NCI-H524 treated with DMSO at 0.1 percent for 48 hours (cell line): ENCODE measurements at regions not wholly inside any gene's neighbourhood (a gene's known extent, or its start where the extent isn't known, plus 50 kb on each side); places are given as distances from the start of the nearest gene placed in this dataset.
"Not testable (repeated sequence)": the region's sequence is repeated elsewhere in the genome, so short reads cannot be mapped to it uniquely, and the experiment has no call there.

ENCODE experiments used
- DNase-seq: peaks from one replicate; lab custom pipeline; 2025; lab: John Stamatoyannopoulos, UW

- DNase-seq: no peak
Measured at GRCh38 chr11:38011496-38011895, 1413.5 kb upstream of the RAG2 start.

DNA sequence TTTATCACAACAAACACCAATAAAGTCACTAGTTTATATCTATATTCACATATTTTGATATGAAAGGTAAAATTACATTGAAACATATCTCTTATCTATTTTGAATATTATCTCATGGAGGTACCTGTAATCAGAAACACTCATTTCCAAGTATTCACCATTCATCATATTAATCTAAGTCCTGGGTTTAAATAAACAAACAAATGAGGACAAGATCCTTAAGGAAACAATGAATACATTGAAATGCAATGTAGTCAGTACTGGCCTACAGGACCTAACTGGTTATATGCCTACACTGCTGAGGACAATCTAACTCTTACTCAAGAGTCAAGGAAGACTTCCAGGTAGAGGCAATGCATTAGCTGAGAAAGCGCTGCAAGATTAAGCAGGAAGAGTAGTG lies 1411.9 kb upstream of the RAG2 start:
- no peak for DNase-seq

DNA sequence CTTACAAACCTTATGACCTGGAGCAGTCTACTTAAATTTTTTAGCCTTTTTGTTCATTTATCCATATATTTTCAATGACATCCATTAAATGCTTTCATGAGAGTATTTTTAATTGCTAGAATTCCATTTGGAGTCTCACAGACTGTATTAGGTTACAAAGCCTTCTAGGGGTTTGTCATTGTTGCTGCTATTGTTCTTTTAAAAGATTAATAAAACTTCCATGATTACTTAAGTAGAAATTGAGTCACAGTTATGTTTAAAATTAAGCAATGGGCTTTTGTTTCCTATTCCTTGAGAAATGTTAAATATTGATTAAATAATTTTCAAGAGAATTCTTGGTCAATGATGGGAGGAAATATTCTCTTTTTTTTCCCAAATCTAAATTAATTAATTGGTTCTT lies 1408.4 kb upstream of the RAG2 start:
- DNase-seq: no peak

GRCh38 chr11:38005597-38005996 lies 1407.6 kb upstream of the RAG2 start:
- DNase-seq: no peak

GRCh38 chr11:37999171-37999570 lies 1401.1 kb upstream of the RAG2 start:
- DNase-seq: no peak

DNA sequence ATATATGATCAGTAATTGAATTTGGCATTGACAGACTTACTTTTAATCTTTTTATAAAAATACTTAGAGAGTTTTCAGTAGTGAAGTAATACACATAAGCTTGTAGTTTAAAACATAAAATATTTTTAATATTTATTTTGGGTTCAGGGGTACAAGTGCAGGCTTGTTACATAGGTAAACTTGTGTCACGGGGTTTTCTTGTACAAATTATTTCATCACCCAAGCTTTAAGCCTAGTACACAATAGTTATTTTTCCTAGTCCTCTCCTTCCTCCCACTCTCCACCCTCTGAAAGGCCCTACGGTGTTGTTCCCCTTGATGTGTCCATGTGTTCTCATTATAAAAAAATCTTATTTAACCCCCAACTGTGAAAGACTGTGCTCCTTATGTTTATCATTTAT lies 1397.8 kb upstream of the RAG2 start:
- no peak for DNase-seq

DNA sequence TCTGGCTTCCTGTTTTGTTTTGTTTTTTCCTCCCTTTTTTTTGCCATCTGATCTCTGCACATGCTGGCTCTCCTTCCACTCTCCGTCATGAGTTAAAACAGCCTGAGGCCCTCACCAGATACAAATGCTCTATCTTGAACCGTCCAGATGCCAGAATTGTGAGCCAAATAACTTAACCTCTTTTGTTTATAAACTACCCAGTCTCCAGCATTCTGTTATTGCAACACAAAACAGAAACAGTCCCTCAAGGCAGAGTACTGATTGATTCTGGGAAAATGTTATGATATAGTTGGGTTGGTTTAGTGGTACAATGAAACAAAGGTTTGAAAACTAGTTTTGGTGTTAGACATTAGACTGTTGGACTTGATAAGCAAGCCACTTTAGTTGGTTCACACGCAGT lies 1390.0 kb upstream of the RAG2 start:
- DNase-seq: no peak

DNA sequence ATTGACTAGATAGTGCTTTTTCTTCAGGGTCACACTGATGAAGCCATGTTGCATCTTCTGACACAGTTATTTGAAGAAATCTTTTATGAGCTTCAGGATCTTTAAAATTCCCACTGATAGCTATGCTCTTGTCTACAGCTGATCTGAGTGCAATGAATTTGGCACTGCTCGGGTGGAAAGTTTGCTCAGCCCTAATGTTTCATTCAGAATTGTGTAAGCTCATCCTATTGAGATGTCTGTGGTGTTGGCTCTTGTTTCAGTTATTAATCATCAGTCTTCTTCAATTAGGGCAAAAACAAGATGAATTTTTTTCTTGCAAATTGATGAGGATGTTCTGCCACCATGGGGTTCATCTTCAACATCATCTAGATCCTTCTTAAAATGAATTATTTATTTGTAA lies 1387.0 kb upstream of the RAG2 start:
- DNase-seq: no peak

DNA sequence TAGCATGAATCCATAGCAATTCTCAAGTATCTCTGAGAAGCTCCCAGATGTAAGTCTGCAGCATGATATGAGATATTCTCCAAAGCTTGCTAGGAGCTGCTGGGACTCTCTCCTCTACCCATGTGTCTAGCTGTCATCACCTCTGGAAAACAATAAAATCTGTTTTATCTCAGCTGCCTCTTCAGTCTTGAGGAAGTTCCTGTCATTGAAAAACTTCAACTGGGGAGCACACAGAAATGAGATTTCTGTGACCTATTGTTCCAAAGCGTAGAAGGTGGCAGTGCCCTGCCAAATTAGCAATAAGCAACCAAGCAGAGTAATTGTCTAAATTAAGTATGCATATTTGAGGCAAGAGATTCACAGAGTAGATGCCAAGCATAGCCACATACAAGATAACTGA lies 1380.6 kb upstream of the RAG2 start:
- DNase-seq: no peak

DNA sequence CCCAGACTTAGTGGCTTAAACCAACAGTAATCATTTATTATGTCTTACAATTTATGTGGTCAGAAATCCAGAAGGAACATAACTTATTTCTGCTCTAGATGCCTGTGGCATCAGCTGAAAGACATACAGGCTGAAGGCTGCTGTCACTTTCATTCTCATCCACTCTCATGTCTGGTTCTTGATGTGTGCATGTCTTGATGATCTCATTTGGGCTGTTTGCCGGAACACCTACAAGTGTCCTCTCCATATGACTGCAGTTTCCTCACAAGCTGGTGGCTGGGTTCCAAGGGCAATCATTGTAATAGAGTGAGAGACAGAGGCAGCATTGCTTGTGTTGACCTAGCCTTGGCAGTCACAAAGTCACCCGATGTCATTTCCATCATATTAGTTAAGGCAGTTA lies 1375.9 kb upstream of the RAG2 start:
- DNase-seq: no peak

- no peak for DNase-seq
Measured at GRCh38 chr11:37972691-37973090, 1374.7 kb upstream of the RAG2 start.

GRCh38 chr11:37969336-37969735 lies 1371.3 kb upstream of the RAG2 start:
- DNase-seq: not testable (repeated sequence)

DNA sequence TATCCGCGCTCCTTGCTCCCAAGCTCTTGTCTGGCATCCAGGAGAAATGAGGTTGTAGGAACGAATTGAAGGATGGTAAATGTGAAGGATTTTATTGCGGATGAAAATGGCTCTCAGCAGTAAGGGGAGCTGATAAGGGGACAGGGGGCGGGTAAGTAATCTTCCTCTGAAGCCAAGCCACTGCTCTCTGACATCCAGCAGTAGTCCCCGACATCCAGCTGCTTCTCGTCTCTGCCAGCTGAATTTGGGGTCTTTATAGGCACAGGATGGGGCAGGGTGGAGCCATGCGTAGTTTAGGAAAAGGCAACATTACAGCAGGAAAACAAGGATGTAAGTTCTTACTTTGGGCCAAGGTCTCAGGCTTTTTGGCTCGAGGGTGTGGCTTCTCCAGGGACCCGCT lies 1370.1 kb upstream of the RAG2 start:
- DNase-seq: no peak

- no peak for DNase-seq
Measured at GRCh38 chr11:37967635-37968034, 1369.6 kb upstream of the RAG2 start.

GRCh38 chr11:37963440-37963839 lies 1365.4 kb upstream of the RAG2 start:
- DNase-seq: no peak

GRCh38 chr11:37957717-37958116 lies 1359.7 kb upstream of the RAG2 start:
- DNase-seq: no peak

GRCh38 chr11:37951996-37952395 lies 1354.0 kb upstream of the RAG2 start:
- peak; percentile 22 for DNase-seq

- DNase-seq: no peak
Measured at GRCh38 chr11:37948258-37948657, 1350.2 kb upstream of the RAG2 start.

GRCh38 chr11:37947821-37948220 lies 1349.8 kb upstream of the RAG2 start:
- DNase-seq: no peak

GRCh38 chr11:37946155-37946766 lies 1348.2 kb upstream of the RAG2 start:
- DNase-seq: no peak

GRCh38 chr11:37942081-37942480 lies 1344.0 kb upstream of the RAG2 start:
- no peak for DNase-seq

GRCh38 chr11:37929100-37929653 lies 1331.1 kb upstream of the RAG2 start:
- DNase-seq: no peak

GRCh38 chr11:37926772-37927171 lies 1328.7 kb upstream of the RAG2 start:
- DNase-seq: no peak

- no peak for DNase-seq
Measured at GRCh38 chr11:37916331-37916730, 1318.3 kb upstream of the RAG2 start.
